Dermis microvascular lymphatic vessel endothelial cell (primary cell): ENCODE measurements at regions not wholly inside any gene's neighbourhood (a gene's known extent, or its start where the extent isn't known, plus 50 kb on each side); places are given as distances from the start of the nearest gene placed in this dataset.
"Not testable (repeated sequence)": the region's sequence is repeated elsewhere in the genome, so short reads cannot be mapped to it uniquely, and the experiment has no call there.

Experiments
- DNase-seq, 2 donors: peaks; one replicate each; pipeline versions ENCODE4 v3.0.0 to v3.0.0-alpha.2; 2010; ENCODE audit warnings: low read depth in 2 of 2

DNA sequence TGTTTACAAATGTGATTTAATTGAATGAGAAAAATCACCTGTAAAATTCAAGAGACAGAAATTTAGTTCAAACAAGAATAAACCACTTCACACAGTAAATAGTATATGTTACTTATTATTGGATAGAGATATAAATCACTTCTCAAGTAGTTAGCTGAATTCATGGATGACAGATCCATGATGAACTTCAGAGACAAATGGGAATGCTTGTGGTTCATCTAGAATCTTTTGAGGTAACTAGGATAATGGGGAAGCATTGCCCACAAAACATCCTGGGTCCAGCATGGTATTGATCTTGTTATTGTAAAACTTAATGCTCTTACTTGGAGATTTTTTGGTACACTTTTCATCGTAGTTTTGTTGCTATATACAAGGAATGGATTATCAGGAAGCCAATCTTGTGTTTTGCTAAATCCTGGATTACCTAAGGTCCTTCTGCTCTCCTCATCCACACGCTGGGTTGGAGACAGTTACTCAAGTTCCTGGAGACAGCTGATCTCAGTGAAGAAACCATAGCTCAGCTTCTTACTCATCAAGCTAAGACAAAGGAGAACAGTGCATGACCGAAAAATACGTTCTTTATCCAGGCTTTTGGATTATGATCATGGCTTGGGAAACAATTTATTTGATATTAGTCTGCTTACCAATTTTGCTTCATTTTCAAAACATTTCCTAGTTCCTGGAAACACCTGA, 142.5 kb upstream of the PREP start:
- no peak for DNase-seq

DNA sequence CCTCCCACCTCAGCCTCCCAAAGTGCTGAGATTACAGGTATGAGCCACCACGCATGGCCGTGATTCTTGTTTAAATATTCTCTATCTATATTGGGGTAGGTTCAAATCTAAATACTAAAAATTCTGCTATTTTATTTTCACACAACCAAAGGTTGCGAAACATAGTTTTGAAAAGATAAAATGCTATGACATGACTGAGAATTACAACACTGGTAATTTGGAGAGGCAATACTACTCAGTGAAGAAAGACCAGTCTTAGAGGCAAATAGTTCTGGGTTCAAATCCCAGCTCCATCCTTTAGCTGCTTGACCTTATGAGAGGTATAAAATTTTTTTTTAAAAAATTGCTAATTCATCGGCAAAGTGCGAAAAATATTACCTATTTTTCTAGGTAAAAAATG, 137.0 kb upstream of the PREP start:
- no peak for DNase-seq

DNA sequence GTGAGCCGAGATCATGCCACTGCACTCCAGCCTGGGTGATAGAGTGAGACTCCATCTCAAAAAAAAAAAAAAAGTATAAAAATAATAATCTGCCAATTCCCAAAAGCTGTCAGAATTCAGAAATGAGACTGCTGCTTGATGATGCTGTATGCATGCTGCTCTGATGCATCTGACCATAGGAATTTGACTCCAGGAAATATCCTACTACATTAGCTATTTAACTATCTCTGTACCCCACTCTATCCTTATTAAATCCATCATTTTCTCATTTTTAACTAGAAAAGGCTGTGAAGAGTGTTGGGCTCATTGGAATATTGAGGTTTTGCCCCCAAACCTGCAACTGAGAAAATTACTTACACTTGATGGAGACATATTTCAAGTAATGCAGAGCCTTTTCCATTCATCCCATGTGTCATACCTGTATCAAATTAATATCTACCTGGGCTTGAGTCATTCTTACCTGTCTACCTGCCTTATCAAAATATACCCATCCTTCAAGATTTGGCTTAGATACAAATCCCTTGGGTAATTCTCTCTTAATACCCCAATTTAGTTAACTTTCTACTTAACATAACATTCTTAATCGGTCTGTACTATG, 135.2 kb upstream of the PREP start:
- no peak for DNase-seq

DNA sequence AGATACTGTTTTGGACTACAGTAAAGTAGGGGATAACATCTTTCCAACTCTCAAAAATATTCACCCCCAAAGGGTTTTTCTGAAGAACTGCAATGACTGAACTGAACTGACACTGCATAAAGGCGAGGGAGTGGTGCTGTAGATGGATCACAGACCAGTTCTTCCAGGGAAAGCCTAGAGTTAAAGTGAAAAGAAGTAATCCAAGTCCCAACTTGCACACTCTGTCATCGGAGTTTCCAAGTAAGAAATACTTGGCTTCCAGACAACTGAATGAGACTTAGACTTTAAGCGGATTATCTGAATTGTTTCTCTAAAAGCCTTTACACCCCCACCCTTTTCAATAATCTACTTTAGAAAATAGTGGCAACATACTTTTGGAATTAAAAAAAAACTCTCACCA, 134.1 kb upstream of the PREP start:
- no peak for DNase-seq

DNA sequence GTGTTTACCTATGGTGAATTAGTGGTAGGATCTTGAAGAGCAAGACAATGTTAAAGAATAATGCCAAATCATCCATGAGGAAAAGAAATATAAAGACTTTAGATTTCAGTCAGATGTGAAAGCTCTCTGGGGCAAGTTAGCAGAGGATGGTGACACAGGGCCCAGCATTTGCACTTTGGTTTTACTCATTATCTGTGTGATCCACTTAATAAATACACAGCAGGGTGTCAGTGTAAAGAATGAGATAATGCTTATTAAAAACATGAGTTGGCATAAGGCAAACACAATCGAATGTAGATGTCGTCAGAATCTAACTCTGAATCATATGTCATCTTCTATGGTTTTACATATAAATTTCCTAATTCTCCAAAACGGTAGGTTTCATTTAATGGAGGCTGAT, 130.4 kb upstream of the PREP start:
- no peak for DNase-seq

DNA sequence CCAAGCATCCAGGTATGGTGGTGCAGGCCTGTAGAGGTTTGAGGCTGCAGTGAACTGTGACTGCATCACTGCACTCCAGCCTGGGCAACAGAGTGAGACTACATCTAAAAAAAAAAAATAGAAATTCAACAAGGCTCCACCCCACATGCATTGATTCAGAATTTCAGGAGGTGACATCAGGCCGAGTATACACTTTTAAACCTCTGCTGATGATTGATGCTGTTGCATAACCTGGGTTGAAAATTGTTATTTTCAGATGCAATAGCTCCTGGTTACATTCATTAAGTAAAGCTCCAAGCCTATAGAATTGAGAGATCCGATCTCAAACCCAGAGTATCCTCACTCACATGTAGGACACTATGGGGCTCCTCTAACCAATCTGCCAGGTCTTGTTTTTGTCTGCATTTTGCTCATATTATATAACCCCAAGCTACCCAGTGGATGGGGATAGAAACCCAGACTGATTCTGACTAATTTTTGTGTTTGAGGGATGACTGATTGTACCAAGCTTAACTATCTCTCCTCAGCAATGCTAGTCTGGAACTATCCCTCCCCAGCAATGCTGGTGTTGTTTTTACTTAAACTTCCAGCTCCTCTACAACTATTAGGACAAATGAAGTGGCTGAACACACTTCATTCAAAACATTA, 123.5 kb upstream of the PREP start:
- DNase-seq = no peak

DNA sequence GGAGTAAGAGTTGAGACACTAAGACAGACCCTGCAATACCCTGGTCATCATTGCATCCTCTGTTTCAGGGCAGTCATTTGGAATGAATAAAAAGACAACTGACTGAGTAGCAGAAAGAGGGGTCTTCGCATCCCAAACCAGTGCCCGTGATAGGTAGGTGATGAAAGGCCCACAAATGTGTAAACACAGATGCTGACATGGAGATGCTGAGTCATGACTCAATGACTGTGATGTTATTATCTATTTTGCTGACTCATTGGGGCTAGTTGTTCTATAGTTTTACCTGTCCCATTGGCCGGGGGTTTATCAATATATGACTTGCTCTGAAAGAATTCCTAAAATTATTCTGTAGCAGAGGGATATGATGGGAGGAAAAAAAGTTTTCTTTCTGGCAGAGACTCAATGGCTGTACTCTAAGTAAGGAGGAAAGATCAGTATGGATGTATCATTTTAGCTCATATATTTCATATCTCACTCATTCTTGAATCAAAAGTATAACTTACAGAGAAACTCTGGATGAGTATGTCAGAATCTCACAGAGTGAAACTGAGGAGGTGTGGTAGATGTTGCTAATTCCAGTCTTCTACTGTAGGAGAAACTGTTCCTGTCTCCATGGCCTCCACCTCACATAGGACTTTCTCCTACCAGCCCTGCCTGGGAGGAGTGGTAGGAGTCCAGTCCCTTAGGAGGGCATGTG, 119.9 kb upstream of the PREP start:
- no peak for DNase-seq

DNA sequence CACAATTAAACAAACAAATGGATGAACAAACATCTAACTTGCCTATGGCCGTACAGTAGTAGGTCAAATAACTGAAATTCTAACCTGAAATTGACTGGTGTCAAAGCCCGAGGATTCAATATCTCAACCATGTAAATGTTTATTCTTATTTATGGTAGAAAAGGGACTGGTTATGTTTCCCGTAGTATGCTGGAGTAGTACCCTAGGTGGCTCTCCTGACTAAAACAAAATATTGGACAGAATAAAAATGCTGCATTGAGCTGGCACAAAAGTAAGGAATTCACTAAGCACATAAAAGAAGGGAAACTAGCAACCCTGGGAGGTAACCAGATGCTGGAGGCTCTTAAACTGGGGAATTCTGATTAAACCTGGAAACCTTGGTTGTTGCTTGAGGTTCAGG, 117.1 kb upstream of the PREP start:
- DNase-seq = no peak

DNA sequence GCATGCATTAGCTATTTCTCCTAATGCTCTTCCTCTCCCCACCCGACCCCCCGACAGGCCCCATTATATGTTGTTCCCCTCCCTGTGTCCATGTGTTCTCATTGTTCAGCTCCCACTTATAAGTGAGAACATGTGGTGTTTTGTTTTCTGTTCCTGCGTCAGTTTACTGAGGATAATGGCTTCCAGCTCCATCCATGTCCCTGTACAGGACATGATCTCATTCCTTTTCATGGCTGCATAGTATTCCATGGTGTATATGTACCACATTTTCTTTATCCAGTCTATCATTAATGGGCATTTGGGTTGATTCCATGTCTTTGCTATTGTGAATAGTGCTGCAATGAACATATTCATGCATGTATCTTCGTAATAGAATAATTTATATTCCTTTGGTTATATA, 116.1 kb upstream of the PREP start:
- not testable (repeated sequence) for DNase-seq

DNA sequence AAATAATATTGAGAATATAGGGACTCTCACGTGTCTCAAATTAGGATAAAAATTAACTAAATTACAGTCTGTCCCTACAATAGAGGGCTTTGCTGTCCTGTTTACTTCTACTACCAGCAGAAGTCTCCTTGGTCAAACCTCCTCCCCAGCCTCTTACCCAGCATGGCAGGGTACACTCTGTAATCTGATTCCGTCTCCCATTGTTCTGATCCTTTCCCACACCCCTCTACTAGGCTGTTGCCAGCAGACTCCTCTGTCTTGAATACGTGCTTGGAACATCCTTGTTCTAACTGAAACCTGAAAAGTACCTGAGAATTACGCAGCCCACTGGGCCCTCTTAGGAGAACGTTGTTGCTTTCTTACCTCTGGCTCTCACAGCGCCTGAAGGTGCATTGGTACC, 112.2 kb upstream of the PREP start:
- DNase-seq = no peak

DNA sequence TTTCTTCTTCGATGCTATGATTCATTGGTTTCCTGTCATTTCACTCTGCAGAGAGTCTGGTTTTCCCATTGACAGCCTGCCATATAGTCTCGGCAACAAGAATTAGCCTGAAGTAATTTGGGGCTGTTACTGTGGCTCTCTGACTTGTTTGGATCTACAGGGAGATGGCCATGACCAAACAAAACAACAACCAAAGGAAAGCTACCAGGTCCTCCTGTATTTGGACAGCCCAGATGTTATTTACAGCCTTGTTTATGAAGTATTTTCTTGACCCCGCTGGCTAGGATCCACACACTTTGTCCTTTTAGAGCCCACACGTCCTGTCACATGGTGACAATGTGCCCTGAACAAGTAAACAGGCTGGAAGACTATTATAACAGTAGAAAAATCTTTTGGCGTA, 111.4 kb upstream of the PREP start:
- peak in 1 of 2 donors; percentile 52 for DNase-seq

DNA sequence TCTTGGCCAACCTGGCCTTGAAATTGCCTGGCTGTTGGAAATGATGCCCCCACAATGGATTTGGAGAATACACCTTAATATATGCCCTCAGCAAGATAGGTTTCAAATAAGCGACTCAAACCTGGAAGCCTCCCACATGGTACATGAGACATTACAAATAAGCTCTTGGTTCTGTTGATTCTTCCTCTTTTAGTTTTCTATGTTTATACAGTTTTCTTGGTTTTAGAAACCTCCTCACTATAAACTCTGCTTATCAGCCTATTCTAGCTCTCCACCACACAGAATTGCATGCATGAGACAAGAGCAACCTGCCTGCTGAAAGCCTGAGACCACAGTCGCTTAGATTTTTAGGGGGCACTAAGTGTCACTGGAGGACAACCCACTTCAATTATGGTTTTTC, 108.8 kb upstream of the PREP start:
- no peak for DNase-seq

DNA sequence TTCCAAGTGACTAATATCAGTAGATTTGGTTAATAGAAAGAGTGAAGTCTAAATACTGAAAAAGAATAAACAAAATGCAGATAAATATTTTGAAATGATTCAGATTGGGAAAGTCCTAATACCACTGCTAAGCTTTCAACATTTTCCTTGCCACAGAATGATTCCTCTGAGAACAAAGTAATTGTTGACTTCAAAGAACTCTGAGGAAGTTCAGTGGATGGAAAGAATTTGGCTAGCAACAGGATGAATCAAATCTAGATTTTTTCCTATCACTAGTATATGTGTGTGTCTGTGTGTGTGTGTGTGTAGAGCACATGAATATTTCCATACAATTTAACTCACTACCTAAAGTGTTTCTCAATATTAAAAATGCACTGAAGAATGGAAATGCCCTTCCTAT, 107.9 kb upstream of the PREP start:
- peak; percentile 34 to 74 for DNase-seq

DNA sequence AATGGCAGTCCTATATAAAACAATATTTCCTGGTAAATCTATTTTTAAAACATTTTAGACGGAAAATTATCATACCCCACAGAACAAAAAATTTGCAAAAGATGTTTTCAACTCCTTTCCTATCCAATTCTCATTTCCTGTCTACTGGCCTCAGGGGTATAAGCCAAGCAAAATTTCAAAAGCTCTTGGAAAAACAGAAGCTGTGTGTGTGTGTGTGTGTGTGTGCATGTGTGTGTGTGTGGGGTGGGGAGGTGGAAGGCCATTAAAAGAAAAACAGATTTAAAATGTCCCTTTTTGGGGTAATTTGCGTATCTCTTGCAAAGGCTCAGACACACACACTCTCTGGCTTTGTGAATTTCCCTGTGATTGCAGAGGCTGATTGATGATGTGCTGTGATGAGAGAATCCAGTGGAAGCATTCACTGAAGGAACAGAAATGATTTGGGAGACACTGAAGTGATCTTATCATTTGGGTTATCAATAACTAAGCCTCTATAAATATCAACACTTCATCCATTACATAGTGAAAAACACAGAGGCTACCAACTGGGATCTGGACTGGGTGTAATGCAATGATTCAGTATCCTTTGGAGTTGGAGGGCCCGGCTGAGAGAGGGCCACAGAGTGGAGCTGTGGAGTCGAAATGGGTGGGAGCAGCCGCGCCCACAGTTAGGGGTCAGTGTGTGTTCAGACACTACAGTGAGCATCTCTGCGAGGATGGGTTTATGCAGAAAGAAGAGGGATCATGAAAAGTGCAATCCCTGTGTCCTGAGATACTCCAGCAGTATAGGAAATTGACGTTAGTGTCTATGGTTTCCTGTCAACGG, 106.8 kb upstream of the PREP start:
- DNase-seq = peak in 1 of 2 donors; percentile 27

DNA sequence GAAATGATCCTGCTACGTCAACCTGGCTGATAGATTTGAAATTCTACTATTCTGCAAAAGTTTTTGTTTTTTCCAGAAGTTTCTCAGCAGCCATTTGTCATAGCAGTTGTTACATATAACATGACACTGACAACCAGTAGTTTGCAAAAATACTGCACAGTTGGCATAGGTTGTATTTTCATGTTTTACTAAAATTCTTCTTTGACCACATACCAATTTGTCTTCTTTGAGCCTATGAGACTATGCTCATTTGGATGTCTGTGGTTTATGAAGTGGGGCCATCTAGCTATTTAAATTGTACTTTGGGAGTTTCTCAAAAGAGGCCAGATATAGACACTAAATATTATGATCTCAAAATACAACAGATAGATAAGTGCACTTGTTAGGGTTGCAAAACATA, 104.9 kb upstream of the PREP start:
- no peak for DNase-seq

DNA sequence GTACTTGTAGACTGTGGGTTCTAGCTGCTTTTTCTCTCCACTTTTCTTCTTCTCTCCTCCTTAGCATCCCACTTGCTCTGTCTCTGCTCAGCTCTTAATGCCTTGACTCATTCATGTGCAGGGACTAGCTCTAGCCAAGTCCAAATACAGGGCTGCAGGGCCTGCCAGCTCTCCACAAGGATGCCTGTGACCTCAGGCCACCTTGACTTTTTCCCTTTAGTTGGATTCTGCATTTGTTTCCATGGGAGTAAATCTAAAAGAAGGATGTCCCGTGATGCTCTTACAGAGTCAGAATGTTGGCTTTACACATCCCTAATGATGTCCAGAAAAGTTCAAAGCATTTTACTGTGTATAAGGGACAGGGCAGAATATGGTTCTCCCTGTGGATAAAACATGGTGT, 101.8 kb upstream of the PREP start:
- DNase-seq = no peak

DNA sequence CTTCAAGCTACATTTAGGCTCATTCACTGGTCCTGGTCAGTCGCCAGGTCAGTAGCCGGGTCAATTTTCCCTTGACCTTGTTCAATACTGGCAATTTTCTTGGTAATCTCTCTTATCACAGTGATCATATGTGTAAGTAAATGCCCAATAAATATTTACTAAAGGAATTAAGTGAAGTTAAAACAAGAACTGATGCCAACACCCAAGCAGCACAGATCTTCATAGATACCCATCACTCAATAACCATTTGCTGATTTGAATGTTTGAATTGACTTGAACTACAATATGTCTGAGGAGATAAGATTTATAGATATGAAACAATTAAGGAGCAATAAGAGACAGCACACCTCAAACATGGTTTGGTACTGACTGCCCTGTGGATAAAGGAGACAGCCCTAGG, 100.8 kb upstream of the PREP start:
- DNase-seq = no peak

DNA sequence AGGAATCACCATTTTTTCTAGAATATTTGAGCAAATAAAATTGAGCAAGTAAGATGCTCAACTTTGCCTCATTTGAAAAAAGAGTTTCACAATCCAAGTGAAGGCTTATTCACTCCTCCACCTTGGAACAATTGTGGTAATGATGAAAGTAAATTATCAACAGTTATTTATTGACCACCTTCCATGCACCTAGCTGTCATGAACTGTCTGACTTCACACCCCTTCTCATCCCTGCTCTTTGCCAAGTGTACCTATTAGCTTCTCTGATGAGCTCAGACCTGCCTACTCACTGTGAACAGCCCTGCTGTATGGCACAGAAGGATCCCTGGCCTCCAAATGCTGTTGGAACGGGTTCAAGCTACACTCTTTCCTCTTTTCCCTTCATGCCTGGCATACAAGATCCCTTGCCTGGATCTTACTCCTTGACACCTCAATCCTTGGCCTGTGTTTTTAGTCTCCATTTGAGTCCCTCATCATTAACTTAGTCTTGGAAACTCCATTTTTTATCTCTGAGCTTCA, 99.0 kb upstream of the PREP start:
- no peak for DNase-seq

DNA sequence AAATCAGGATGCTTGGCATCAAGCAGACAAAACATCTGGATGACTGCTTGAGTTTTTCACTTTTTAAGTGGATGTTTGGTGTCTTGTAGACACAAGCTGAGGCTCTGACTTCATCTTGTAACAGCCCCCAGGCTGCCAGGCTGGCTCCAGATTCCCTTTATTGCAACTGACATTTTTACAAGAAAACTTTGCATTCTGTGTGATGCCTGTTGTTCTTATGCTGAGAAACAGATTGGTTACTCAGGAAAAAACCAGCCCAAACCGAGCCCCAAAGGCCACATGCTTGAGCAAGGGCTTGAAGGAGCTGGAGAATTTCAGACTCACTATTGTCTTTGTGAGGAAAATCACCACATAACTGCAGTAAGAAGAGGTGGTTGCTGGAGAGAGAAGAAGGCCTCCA, 98.4 kb upstream of the PREP start:
- DNase-seq = no peak

DNA sequence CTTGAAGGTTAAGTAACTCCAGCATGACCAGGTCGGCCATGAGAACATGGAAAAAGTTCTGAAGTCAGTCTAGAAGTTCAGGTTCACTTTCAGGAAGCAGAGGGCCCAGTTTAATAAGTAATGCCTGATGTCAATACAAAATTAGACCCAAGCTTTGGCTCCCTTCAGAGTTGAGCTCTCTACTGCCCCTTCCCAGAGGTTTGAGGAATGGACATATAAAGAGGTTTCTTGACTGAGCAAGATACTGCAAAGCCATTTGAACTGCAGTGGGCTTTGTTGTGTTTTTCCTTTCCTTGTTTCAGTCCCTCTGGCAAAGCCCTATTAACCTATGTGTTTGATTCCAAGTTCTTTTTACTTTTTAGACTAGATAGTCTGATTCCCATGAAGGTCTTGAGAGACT, 97.8 kb upstream of the PREP start:
- no peak for DNase-seq

DNA sequence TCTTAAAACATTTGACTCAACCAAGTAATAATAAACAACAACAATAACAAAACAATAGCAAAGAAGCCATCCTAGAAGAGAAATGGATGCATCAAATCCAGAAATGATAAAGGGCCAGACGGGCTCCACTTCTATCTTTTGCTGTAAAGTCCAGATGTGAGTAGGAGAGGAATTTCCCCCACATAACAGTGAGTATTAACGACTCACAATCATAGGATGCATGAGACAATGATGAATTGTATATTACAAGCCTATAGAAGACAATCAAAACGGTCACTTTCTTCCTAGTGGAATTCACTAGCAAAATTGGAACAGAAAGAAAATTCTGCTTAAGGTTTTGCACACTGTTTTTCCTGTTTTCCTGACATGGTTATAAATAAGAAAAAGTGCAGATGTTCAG, 97.0 kb upstream of the PREP start:
- no peak for DNase-seq
